ENCODE measurements at regions not wholly inside any gene's neighbourhood (a gene's known extent, or its start where the extent isn't known, plus 50 kb on each side); places are given as distances from the start of the nearest gene placed in this dataset.
"Not testable (repeated sequence)": the region's sequence is repeated elsewhere in the genome, so short reads cannot be mapped to it uniquely, and the experiment has no call there.

- no peak for DNase-seq
These were observed 83.5 kb downstream of the TTLL2 start for GRCh38 chr6:167408235-167408869.

- no peak for DNase-seq
These were observed 84.2 kb downstream of the TTLL2 start for GRCh38 chr6:167409079-167409478.

GRCh38 chr6:167409694-167410093, 84.8 kb downstream of the TTLL2 start:
- DNase-seq = no peak

- no peak for DNase-seq
These were observed 85.6 kb downstream of the TTLL2 start for GRCh38 chr6:167410462-167410861.

- DNase-seq = no peak
These were observed 87.6 kb downstream of the TTLL2 start for GRCh38 chr6:167412506-167412905.

GRCh38 chr6:167415441-167415961, 90.6 kb downstream of the TTLL2 start:
- DNase-seq = no peak

- DNase-seq = no peak
These were observed 92.0 kb downstream of the TTLL2 start for GRCh38 chr6:167416676-167417430.

- DNase-seq = no peak
These were observed 95.3 kb downstream of the TTLL2 start for GRCh38 chr6:167420177-167420576.

GRCh38 chr6:167420858-167421766, 96.2 kb downstream of the TTLL2 start:
- DNase-seq = no peak

- DNase-seq = not testable (repeated sequence)
These were observed 97.1 kb downstream of the TTLL2 start for GRCh38 chr6:167421944-167422343.

GRCh38 chr6:167422934-167423333, 98.0 kb downstream of the TTLL2 start:
- no peak for DNase-seq

GRCh38 chr6:167424060-167424673, 99.3 kb downstream of the TTLL2 start:
- no peak for DNase-seq

GRCh38 chr6:167424700-167425099, 99.8 kb downstream of the TTLL2 start:
- DNase-seq = no peak

- no peak for DNase-seq
These were observed 101.2 kb downstream of the TTLL2 start for GRCh38 chr6:167426084-167426483.

GRCh38 chr6:167426651-167427050, 101.8 kb downstream of the TTLL2 start:
- DNase-seq = no peak

GRCh38 chr6:167428664-167429333, 103.9 kb downstream of the TTLL2 start:
- peak in 1 of 2 donors; percentile 44 for DNase-seq

- DNase-seq = no peak
These were observed 104.5 kb downstream of the TTLL2 start for GRCh38 chr6:167429353-167429752.

GRCh38 chr6:167435209-167435728, 110.4 kb downstream of the TTLL2 start:
- no peak for DNase-seq

GRCh38 chr6:167437888-167438484, 113.1 kb downstream of the TTLL2 start:
- DNase-seq = no peak

- DNase-seq = no peak
These were observed 116.9 kb downstream of the TTLL2 start for GRCh38 chr6:167441715-167442206.

- no peak for DNase-seq
These were observed 117.4 kb downstream of the TTLL2 start for GRCh38 chr6:167442245-167442644.

All from hippocampal formation (tissue), 2 donors.